Right lobe of liver (tissue), 6 donors: ENCODE measurements at regions not wholly inside any gene's neighbourhood (a gene's known extent, or its start where the extent isn't known, plus 50 kb on each side); places are given as distances from the start of the nearest gene placed in this dataset.

Experiments
- ATAC-seq, 4 donors: fragments of 200-7000 bp; cut with Tn5 transposase; one replicate each; pipeline ENCODE4 v1.9.1; 2020; ENCODE audit warnings: mild to moderate bottlenecking in 4 of 4, moderate library complexity in 4 of 4
- DNase-seq, 3 donors: peaks; one replicate each; pipeline ENCODE4 v3.0.0-alpha.2; 2020
- H3K27ac ChIP-seq, 3 donors: fragments of 200-600 bp; one replicate each; pipeline ENCODE4 v1.8.0; 2022
- H3K27me3 ChIP-seq, 2 donors: fragments of 200-600 bp; one replicate each; pipeline ENCODE4 v1.8.0; 2022
- H3K36me3 ChIP-seq, 4 donors: fragments of 200-600 bp; sonication (generic) in 1 of 4; one replicate each; pipeline versions ENCODE4 v1.5.1 to v1.8.0; 2017 to 2022; ENCODE audit warnings: control low read depth in 1 of 4
- H3K4me1 ChIP-seq, 4 donors: fragments of 200-600 bp; sonication (generic) in 1 of 4; one replicate each; pipeline versions ENCODE4 v1.5.1 to v1.8.0; 2017 to 2022; ENCODE audit warnings: control low read depth in 1 of 4
- H3K4me3 ChIP-seq, 3 donors: fragments of 200-600 bp; one replicate each; pipeline ENCODE4 v1.8.0; 2022
- H3K9me3 ChIP-seq, 4 donors: fragments of 200-600 bp; sonication (generic) in 1 of 4; one replicate each; pipeline versions ENCODE4 v1.5.1 to v1.8.0; 2017 to 2022; ENCODE audit warnings: control low read depth in 1 of 4
- CTCF ChIP-seq, 4 donors: fragments of 200-600 bp in 3 of 4; fragments of 450-650 bp in 1 of 4; IDR thresholded peaks; one replicate each; pipeline versions ENCODE4 v1.5.1 to v1.8.0; 2016 to 2022; ENCODE audit warnings: antibody characterized with exemption in 4 of 4, mild to moderate bottlenecking in 2 of 4
- POLR2A ChIP-seq: fragments of 450-650 bp; IDR thresholded peaks from one replicate; pipeline ENCODE4 v1.6.1; 2017; ENCODE audit warnings: antibody characterized with exemption, mild to moderate bottlenecking
- WGBS: methylation state at CpG from one replicate; pipeline ENCODE4 v1.1.6; 2018; ENCODE audit warnings: low coverage, low lambda C conversion rate; ENCODE audit not compliant: insufficient coverage; ENCODE audit errors: missing lambda C conversion rate; 5-methylcytosine and 5-hydroxymethylcytosine counted together
- intact Hi-C, 2 donors: fragments of 100-400 bp; cut with DNase I; formaldehyde crosslinking; loops; one replicate each; pipeline versions ENCODE4 v1.11.2 to v1.14.1; 2022
- donor health status: DM: no; HTN: yes; CAD: no.
- donor health status: DM: no; HTN: no; CAD: no.
- donor health status: DM: no; HTN: no; CAD: no.
- donor health status: DM: no; HTN: yes; CAD: no.
- donor health status: DM: no; HTN: yes; CAD: no.

GRCh38 chr4:154003378-154003777, 214.5 kb upstream of the SFRP2 start:
- DNase-seq: no peak
- ATAC-seq: no peak
- Histone ChIP-seq H3K4me3 (no peak overlapping the region), H3K27me3 (no peaks in the 10 kb centered on the region), H3K36me3 (no peaks in the 10 kb centered on the region), H3K4me1 (no peaks in the 10 kb centered on the region), H3K27ac (no peak overlapping the region), H3K9me3 (no peaks in the 10 kb centered on the region)
- WGBS: 70% methylated on average over 1 of the region's 1 CpG
- TF ChIP-seq POLR2A: no peak
- no peak for TF ChIP-seq CTCF (IDR thresholded peaks at IDR 0.05)
- intact Hi-C loops: no loop called here

- ATAC-seq: no peak
- DNase-seq: no peak
- intact Hi-C loops: no loop called here
- H3K27me3 ChIP-seq: no peaks in the 10 kb centered on the region
- no peaks in the 10 kb centered on the region for H3K36me3 ChIP-seq
- no peaks in the 10 kb centered on the region for H3K4me1 ChIP-seq
- H3K9me3 ChIP-seq: no peaks in the 10 kb centered on the region
- TF ChIP-seq CTCF (IDR thresholded peaks at IDR 0.05) (no peak), POLR2A (no peak)
- no peak overlapping the region for H3K4me3 ChIP-seq
- no peak overlapping the region for H3K27ac ChIP-seq
Measured at GRCh38 chr4:154001193-154001592, 212.3 kb upstream of the SFRP2 start.

GRCh38 chr4:153997516-153997915, 208.6 kb upstream of the SFRP2 start:
- no peak for DNase-seq
- no peak overlapping the region for H3K27ac ChIP-seq
- ATAC-seq: no peak
- TF ChIP-seq CTCF (IDR thresholded peaks at IDR 0.05) (no peak), POLR2A (no peak)
- no peaks in the 10 kb centered on the region for H3K27me3 ChIP-seq
- no peaks in the 10 kb centered on the region for H3K9me3 ChIP-seq
- no peaks in the 10 kb centered on the region for H3K4me1 ChIP-seq
- H3K4me3 ChIP-seq: no peak overlapping the region
- 78% methylated on average over 1 of the region's 4 CpGs for WGBS
- H3K36me3 ChIP-seq: no peaks in the 10 kb centered on the region
- intact Hi-C loops: no loop called here

- TF ChIP-seq POLR2A (no peak), CTCF (IDR thresholded peaks at IDR 0.05) (no peak)
- WGBS: 83% methylated on average over 2 of the region's 2 CpGs
- DNase-seq: no peak
Measured at GRCh38 chr4:153989505-153989904, 200.6 kb upstream of the SFRP2 start.

More at GRCh38 chr4:153989505-153989904, 200.6 kb upstream of the SFRP2 start:
- no peaks in the 10 kb centered on the region for H3K9me3 ChIP-seq
- H3K27ac ChIP-seq: no peak overlapping the region
- H3K27me3 ChIP-seq: no peaks in the 10 kb centered on the region
- no peaks in the 10 kb centered on the region for H3K36me3 ChIP-seq
- no peaks in the 10 kb centered on the region for H3K4me1 ChIP-seq
- intact Hi-C loops: no loop called here
- ATAC-seq: no peak
- H3K4me3 ChIP-seq: no peak overlapping the region
